Activated CD4-positive, alpha-beta T cell treated with anti-CD3 and anti-CD28 coated beads for 24 hours (primary cell): ENCODE measurements at regions not wholly inside any gene's neighbourhood (a gene's known extent, or its start where the extent isn't known, plus 50 kb on each side); places are given as distances from the start of the nearest gene placed in this dataset.

Experiments
- DNase-seq, 2 donors: peaks; one replicate each; pipeline ENCODE4 v3.0.0-alpha.2; 2020; ENCODE audit warnings: low read depth in 2 of 2

GRCh38 chr12:88758176-88758575 lies 177.9 kb upstream of the KITLG start:
- no peak for DNase-seq

GRCh38 chr12:88756917-88757316 lies 176.6 kb upstream of the KITLG start:
- no peak for DNase-seq

DNA sequence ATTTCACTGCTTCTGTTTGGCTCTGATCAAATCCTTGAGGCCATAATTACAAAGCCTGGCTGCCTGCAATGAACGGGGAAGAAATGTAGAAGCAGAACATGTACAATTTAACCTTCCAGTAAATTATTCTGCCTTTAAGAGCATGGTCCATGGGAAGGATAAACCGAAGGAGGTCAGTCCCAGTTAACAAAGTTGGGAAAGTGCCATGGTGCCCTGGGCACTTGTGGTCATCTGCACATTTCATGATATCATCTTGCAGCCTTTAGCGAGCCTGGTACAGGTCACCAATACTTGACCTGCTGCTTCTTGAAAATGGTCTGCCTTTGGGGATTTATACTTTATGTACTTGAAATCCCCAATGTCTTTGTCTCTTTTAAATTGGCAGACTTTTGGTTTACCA lies 175.9 kb upstream of the KITLG start:
- no peak for DNase-seq

DNA sequence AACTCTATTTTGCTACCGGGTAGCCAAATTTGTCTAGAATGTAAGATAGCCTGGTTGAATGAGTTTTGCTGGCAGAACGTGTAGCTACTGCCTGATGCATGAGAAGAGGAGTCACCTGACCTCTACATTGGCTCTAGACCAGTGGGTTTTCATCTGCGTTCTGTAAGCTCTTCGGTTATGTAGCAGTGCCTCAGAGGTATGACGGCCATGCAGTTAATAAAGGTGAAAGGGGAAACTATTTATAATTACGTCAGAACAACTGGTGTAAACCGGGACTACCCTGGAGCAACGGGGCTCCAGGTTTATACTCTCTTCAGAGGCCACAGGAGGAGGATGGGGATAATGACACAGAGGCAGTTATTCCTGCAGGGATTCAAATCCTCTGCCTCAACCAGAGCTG lies 173.4 kb upstream of the KITLG start:
- DNase-seq: no peak

GRCh38 chr12:88753066-88753465 lies 172.8 kb upstream of the KITLG start:
- no peak for DNase-seq

GRCh38 chr12:88752183-88752582 lies 171.9 kb upstream of the KITLG start:
- no peak for DNase-seq

GRCh38 chr12:88750867-88751543 lies 170.7 kb upstream of the KITLG start:
- DNase-seq: no peak

DNA sequence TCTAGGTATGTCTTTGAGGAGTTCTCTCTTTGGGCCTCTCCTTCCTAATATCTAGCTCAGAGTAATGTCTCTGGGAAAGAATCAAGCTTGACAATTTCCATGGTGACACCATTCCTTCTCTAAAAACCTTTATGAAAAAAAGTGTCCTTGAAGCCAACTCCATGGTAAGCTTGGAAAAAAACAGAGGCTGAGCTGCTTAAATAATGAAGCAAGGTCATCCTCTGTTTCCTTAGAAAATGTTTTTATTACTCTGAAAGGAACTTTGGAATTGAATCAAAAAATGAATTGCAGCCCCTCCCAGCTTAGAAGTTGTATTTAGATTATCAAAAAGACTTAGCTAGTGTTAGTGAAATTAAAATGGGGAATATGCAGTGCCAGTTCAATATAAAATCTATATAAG lies 166.1 kb upstream of the KITLG start:
- no peak for DNase-seq

- no peak for DNase-seq
Measured at GRCh38 chr12:88743946-88744685, 163.8 kb upstream of the KITLG start.

DNA sequence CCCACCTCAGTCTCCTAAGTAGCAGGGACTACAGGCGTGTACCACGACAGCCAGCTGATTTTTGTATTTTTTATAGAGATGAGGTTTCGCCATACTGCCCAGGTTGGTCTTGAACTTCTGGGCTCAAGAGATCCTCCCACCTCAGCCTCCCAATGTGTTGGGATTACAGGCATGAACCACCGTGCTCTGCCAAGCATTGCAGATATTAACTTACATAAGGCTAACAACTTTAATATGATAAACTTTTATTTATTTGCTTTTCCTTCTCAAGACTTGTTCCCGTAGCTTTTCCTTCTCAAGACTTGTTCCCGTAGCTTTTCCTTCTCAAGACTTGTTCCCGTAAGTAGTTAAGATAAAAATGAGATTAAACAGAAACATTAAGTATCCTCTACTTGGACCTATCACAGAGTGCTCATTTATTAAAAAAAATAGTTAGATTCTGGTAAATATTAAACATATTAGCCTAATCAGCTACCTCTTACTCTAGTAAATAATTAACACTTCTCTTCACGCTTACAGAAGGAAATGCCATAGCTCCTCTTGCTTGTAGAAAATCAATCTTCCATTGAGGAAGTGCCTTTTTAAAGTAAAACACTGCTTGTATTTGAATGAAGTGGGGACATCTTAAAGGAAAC lies 157.7 kb upstream of the KITLG start:
- DNase-seq: no peak

DNA sequence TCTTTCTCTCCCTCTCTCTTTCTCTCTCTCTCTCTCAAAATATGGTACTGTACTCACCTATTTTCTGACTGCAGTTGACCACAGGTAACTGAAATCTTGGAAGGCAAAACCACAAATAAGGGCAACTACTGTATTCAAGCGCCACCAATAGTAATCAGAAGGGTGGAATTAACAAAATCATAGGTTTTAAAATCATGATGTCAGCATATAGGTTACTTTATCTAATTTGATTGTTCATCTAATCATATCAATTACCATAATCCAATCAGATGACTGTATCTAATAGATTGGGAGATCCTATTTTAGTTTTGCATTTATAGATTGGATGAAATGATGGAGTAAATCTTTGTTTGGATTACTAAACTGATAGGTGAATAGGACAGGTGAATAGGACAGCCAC lies 155.8 kb upstream of the KITLG start:
- no peak for DNase-seq

DNA sequence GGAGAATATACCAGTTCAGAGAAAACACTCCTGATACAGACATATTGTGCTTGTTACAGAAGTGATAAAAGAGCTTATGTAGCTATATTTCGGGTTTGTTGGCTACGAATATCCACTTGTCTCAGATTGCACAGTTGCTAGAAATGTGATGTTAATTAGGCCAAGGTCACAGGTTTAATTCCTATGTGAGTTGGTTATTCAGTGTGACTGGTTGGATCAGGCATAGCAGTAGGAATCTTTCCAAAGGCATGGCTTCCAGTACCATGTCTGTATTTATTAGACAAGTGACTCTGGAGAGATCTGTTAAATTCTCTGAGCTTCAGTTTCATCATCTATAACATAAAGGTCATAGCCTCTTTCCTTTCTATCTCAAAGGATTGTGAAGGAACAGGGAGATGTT lies 152.7 kb upstream of the KITLG start:
- no peak for DNase-seq

- no peak for DNase-seq
Measured at GRCh38 chr12:88729196-88729595, 148.9 kb upstream of the KITLG start.

DNA sequence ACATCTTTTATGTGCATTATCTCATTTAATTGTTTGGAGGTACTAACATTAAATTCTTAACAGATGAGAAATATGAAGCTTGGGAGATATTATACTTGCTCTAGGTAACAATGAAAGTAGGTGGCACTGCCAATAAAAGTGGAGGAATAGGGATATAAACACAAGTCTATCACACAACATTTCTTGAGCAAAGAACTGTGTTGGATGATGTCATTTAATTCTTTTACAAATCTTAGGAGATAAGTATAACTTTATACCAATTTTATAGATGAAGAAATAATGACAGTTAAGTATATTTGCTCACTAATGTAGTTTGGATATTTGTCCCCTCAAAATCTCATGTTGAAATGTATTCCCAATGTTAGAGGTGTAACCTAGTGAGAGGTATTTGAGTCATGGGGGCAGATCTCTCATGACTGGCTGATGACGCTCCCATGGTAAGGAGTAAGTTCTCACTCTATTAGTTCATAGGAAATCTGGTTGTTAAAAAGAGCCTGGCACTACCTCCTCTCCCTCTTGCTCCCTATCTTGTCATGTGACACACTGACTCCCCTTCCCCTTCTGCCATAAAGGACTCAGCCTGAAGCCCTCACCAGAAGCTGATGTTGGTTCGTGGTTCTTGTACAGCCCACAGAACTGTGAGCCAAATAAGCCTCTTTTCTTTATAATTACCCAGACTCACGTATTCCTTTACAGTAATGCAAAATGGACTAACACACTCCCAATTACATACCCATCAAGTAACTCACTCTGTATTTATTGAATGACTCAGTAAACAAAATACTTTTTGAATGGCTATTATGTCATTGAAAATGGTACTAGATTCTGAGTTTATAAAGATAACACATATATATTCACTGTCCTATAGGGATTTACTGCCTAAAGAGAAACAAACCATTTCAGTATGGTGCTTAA lies 146.8 kb upstream of the KITLG start:
- DNase-seq: no peak

DNA sequence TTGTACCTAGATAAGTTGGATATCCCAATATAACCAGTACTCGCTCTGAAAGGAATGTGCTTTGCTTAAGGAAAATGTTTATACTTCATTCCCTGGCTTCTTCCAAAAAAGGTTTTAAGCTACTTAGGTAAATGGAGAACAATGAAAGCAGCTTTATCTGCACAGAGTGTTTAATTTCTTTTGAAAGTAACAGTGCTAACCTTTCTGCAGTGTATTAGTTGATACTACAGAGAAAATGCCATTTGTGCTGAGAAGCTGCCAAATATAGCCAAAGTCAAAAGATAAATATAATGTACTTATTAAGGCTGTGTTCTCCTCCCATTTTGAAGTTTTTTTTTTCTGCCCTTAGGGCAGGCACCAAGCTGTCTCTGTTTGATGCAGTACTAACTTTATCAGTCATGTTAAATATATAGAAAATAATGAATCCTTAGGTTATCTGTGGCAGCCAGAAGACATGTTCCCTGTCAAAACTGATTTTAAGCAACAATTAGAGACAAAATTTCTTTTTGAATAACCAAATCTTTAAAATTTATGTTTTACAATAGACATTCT lies 145.4 kb upstream of the KITLG start:
- no peak for DNase-seq

DNA sequence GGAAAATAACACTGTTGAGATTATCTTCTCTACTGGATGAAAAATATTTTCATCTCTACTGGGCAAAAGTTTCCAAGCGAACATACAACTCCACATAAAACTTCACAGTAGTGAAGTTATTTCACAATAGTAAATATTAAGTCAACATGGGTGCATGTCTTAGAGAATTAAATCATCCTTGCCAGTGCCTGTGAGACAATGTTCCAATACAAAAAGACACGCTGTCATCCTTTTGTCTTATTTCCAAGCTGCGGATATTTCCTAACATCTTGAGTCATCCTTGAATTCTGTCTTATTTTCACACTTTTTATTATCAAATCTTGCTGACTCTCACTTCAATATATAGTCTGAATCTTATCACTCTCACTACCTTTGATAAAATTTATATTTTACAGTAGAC lies 142.9 kb upstream of the KITLG start:
- DNase-seq: no peak

GRCh38 chr12:88720785-88721650 lies 140.7 kb upstream of the KITLG start:
- DNase-seq: no peak

DNA sequence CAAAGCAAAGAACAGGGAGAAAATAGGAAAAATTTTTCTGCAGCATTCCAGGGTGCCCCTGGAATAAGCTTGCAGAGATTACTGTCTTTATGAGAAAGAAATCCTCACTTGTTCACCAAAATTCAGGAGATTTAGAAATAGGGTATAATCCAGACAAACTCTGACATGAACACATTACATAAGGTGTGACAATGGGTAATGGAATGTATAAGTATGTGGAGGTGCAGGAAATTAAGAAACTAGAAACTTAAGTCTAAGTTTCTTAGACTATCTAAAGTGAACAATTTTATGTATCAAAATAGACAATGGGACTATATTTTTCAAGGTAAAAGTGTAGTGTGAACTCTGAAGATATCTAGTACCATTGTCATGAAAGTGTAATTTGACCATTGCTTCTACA lies 140.0 kb upstream of the KITLG start:
- DNase-seq: no peak

DNA sequence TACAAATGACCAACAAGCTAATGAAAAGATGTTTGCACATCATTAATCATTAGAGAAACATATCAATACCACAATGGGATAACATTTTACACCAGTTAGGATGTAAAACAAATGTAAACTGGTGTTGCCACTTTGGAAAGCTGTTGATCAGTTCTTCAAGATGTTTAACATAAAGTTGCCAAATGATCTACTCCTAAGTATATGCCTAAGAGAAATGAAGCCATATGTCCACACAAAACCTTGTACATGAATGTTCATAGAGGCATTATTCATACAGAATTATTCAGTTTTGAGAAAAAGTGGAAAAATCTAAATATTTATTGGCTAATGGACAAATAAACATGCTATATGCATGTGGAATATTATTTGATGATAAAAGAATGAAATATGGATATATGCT lies 136.9 kb upstream of the KITLG start:
- no peak for DNase-seq

- DNase-seq: no peak
Measured at GRCh38 chr12:88716240-88716639, 136.0 kb upstream of the KITLG start.

DNA sequence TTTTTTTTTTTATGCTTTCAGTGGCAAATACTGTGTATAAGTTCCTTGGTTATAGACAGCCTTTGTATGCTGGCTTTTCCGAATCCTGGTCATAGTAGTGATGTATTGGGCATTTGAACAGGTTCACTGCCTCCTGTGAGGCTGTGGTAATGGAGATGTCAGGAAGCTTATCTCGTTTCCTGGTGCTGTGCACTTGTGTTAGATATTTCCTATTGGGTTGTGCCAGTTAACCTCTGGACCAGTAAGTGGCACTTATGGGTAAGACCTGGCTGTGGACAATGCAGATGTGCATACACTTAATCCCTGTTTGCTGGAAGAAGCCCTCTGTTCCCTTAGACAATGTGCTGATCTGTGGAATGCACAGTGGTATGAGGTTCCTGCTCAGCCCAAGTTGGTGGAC lies 135.4 kb upstream of the KITLG start:
- DNase-seq: no peak
